Neural crest cell (in vitro differentiated cells): ENCODE measurements at regions not wholly inside any gene's neighbourhood (a gene's known extent, or its start where the extent isn't known, plus 50 kb on each side); places are given as distances from the start of the nearest gene placed in this dataset.

ENCODE experiments used
- DNase-seq: peaks from one replicate; pipeline ENCODE4 v3.0.0; 2021; ENCODE audit warnings: low read depth, mixed read lengths, low spot score
- H3K27ac Mint-ChIP-seq: one replicate; pipeline ENCODE4 v1.8.0; 2021; ENCODE audit warnings: mild to moderate bottlenecking, mixed read lengths; ENCODE audit not compliant: unreplicated experiment
- H3K27me3 Mint-ChIP-seq: 2 replicates; pipeline ENCODE4 v1.8.0; 2021; ENCODE audit warnings: low read depth, mild to moderate bottlenecking, mixed read lengths
- H3K36me3 Mint-ChIP-seq: 2 replicates; pipeline ENCODE4 v1.8.0; 2021; ENCODE audit warnings: low read depth, mild to moderate bottlenecking, mixed read lengths
- H3K4me1 Mint-ChIP-seq: 2 replicates; pipeline ENCODE4 v1.8.0; 2021; ENCODE audit warnings: mixed read lengths
- H3K4me3 Mint-ChIP-seq: one replicate; pipeline ENCODE4 v1.8.0; 2021; ENCODE audit warnings: mild to moderate bottlenecking, mixed read lengths
- H3K9me3 Mint-ChIP-seq: 2 replicates; pipeline ENCODE4 v1.8.0; 2021; ENCODE audit warnings: mixed read lengths
- TF ChIP-seq, protein P1 (sequence below): fragments of 200-600 bp; sonication (generic); conservative IDR thresholded peaks from 2 replicates; pipeline ENCODE4 v1.5.0; 2021; ENCODE audit warnings: antibody characterized with exemption, mild to moderate bottlenecking

DNA sequence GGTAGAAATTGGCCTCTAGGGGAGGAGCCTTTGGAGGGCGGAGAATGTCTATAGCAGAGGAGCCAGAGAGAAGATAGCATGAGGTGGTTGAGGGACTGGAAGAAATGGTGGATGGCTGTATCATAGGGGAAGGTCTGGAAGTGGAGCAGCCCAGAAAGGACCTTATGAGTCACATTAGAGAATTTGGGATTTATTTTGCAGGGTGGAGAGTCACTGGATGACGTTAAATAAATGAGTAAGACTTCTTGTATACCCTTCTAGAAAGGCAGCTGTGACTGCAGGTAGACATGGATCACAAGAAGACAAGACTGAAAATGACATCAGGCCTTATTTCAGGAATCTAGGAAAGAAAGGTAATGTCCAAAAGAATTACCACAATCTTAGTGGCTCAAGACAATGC is 208.2 kb upstream of the TMTC1 start:
- H3K9me3 Mint-ChIP-seq: peaks cover 7% of the 10 kb centered on the region

DNA sequence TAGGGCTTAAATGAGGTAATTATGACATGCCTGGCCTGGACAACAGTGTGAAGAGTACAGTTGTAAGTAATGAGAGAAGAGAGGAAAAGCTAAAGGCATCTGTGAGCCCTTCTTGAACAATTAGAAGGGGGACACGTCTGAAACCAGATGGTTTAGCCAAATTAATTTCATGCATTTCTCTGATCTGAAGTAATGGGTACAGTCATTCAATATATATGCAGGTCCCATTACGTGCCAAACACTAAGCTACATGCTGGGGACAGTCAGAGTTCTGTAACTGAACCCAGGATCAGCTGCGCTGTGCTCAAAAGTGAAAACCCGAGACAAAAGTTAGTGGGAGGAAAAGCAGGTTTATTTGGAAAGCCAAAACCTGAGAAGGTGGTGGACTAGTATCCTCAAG is 207.2 kb upstream of the TMTC1 start:
- Mint-ChIP-seq H3K9me3 (peaks cover 7% of the 10 kb centered on the region), H3K4me3 (no peak overlapping the region), H3K27ac (no peak overlapping the region), H3K4me1 (no peaks in the 10 kb centered on the region), H3K36me3 (no peaks in the 10 kb centered on the region), H3K27me3 (no peaks in the 10 kb centered on the region)
- TF ChIP-seq, protein P1, sequence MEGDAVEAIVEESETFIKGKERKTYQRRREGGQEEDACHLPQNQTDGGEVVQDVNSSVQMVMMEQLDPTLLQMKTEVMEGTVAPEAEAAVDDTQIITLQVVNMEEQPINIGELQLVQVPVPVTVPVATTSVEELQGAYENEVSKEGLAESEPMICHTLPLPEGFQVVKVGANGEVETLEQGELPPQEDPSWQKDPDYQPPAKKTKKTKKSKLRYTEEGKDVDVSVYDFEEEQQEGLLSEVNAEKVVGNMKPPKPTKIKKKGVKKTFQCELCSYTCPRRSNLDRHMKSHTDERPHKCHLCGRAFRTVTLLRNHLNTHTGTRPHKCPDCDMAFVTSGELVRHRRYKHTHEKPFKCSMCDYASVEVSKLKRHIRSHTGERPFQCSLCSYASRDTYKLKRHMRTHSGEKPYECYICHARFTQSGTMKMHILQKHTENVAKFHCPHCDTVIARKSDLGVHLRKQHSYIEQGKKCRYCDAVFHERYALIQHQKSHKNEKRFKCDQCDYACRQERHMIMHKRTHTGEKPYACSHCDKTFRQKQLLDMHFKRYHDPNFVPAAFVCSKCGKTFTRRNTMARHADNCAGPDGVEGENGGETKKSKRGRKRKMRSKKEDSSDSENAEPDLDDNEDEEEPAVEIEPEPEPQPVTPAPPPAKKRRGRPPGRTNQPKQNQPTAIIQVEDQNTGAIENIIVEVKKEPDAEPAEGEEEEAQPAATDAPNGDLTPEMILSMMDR: no peak
- DNase-seq: no peak

More for the DNA sequence above, 208.2 kb upstream of the TMTC1 start:
- Mint-ChIP-seq H3K27ac (no peak overlapping the region), H3K4me3 (no peak overlapping the region), H3K4me1 (no peaks in the 10 kb centered on the region), H3K36me3 (no peaks in the 10 kb centered on the region), H3K27me3 (no peaks in the 10 kb centered on the region)
- TF ChIP-seq, protein P1: no peak
- DNase-seq: no peak

DNA sequence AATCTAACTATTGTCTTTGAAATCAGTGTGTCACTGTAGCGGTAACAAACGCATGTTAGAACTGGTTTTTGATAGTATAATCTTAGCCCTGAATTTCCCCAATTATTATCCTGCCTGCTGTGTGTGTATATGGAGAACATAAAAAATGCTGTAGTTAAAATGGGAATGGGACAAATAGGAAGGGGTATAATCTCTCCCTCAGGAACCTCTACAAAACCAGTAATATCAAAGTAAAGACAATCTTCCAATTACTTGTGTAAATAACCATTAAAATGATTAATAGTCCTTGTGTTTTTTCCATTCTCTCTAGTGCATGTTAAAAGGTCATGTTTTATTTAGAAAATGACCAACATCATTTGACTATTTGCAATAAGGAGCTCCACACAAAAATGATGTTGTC is 200.1 kb upstream of the TMTC1 start:
- DNase-seq: no peak
- no peaks in the 10 kb centered on the region for H3K36me3 Mint-ChIP-seq
- peaks cover 10% of the 10 kb centered on the region for H3K9me3 Mint-ChIP-seq
- no peaks in the 10 kb centered on the region for H3K27me3 Mint-ChIP-seq
- TF ChIP-seq, protein P1: no peak
- no peaks in the 10 kb centered on the region for H3K4me1 Mint-ChIP-seq
- no peak overlapping the region for H3K4me3 Mint-ChIP-seq
- no peak overlapping the region for H3K27ac Mint-ChIP-seq

DNA sequence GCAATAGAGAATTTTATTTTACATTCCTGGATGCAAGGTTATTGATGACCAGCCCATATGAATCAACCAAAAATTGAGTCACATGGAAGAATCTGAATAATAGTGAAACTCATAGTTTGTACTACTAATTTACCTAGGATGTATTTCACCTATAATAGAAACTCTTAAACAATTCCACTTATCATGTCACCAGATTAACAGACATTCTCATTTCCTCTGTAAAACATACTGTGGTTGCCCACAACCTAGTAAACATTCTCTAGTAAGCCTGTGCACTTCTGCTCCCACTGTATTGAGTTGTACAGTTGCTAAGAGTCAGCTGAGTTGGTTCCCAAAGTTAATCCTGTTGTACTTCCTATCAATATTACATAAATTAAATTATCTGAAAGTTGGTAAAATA is 196.6 kb upstream of the TMTC1 start:
- H3K4me3 Mint-ChIP-seq: no peak overlapping the region
- no peaks in the 10 kb centered on the region for H3K4me1 Mint-ChIP-seq
- TF ChIP-seq, protein P1: no peak
- H3K9me3 Mint-ChIP-seq: peaks cover 14% of the 10 kb centered on the region
- DNase-seq: no peak
- no peak overlapping the region for H3K27ac Mint-ChIP-seq
- H3K36me3 Mint-ChIP-seq: peaks cover 4% of the 10 kb centered on the region
- H3K27me3 Mint-ChIP-seq: no peaks in the 10 kb centered on the region

DNA sequence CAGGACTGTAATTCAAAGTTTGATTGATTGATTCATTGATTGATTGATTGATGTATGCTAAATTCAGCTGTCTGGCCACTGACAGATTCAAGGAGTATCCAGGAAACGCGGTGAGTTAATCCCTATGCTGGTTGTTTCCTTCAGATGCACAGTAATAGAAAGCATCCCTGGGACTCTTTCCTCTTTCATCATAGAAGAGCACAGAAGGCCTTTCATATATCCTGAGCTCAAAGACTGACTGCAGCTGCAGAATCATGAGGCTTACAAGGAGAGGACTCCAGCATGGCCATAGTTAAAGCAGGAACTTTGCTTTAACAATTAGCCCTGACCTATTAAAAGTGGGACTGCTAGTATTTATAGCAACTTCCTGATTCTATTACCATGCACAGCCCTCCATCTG is 187.7 kb upstream of the TMTC1 start:
- Mint-ChIP-seq H3K9me3 (peaks cover 7% of the 10 kb centered on the region), H3K4me1 (peaks cover 22% of the 10 kb centered on the region), H3K27me3 (no peaks in the 10 kb centered on the region), H3K27ac (no peak overlapping the region), H3K4me3 (no peak overlapping the region), H3K36me3 (no peaks in the 10 kb centered on the region)
- TF ChIP-seq, protein P1: no peak
- no peak for DNase-seq

DNA sequence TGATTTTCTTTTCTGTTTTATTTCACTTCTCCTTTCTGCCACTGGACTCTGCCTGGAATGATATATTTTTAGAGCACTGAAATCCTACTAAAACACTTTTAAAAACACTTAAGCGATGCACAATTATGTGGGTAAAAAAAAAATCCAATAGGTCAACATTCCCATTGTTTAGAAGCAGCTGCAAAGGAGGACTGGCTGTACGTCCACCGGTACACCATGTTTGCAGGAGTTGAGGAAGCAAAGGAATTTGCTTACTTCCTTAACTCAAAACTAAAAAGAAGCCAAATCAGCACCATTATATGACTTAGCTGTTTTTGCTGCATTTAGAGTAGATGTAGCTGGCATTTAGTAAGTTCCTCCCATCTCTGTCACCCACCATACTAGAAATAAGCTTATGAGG is 186.8 kb upstream of the TMTC1 start:
- peak overlapping the region; percentile 76 for H3K27ac Mint-ChIP-seq
- no peaks in the 10 kb centered on the region for H3K27me3 Mint-ChIP-seq
- TF ChIP-seq, protein P1: no peak
- H3K9me3 Mint-ChIP-seq: peaks cover 5% of the 10 kb centered on the region
- H3K4me1 Mint-ChIP-seq: peaks cover 22% of the 10 kb centered on the region
- H3K36me3 Mint-ChIP-seq: no peaks in the 10 kb centered on the region
- DNase-seq: no peak
- H3K4me3 Mint-ChIP-seq: no peak overlapping the region
